ENCODE measurements at regions not wholly inside any gene's neighbourhood (a gene's known extent, or its start where the extent isn't known, plus 50 kb on each side); places are given as distances from the start of the nearest gene placed in this dataset.

DNA sequence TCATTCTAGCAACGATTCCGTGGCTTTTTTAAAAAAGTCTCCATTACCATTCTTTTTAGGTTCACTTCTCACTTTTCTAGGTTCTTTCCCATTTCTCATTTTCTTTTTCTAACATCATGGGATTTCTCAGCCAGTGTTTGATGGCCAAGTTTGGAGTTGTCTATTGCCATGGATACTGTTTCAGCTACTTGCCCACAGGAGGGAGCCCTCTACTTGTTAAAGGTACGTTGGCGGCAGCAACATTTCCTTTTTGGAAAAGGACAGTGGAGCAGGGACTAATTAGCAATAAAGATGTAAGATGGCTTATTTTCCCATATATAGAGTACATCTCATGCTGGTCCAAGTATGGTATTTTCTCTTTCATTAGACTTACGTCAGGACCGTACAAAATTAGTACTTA is 2257.5 kb upstream of the C9orf72 start:
- DNase-seq (ENCODE audit: low spot score): no peak

GRCh38 chr9:29838491-29839020 is 2265.3 kb upstream of the C9orf72 start:
- no peak for DNase-seq (ENCODE audit: low spot score)

- no peak for DNase-seq (ENCODE audit: low spot score)
These were observed 2271.0 kb upstream of the C9orf72 start for GRCh38 chr9:29844251-29844650.

DNA sequence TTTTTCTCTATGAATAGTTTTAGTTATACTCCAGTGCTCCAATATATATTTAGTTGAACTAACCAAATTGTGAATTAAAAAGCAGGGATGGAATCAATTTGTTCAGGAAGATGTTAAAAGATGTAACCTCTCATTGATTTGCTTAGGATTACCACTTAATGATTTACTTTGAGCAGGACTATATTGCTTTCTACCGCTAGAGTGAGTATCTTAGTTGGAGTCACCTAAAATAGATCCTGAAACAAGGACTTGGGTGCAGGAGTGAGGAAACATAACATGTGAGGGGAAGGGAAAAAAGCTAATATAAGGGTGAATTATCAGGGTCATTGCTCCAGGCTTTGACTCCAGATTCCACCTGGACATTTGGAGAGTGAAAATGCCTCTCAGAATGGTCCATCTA is 2277.4 kb upstream of the C9orf72 start:
- no peak for DNase-seq (ENCODE audit: low spot score)

GRCh38 chr9:29861803-29862202 is 2288.5 kb upstream of the C9orf72 start:
- DNase-seq (ENCODE audit: low spot score): no peak

DNA sequence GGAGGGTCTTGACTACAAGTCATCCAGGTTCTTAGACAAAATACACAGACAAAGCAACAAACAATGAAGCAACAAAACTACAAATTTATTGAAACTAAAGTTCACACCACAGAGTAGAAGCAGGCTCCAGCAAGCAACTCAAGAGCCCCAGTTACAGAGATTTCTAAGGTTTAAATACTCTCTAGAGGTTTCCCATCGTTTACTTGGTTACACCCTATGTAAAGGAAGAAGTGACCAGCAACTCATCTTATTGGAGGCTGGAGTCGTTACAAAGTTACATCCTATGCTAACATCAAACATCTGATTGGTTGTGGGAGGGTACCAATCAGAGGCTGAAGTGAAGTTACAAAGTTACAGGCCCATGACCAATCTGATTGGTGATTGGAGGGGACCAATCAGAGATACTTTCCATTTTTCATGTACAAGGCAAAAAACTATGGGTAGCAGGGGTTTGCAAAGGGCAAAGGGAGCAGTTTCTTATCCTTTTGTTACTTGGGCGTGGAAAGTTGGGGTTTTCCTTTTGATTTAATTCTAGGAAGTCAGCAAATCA is 2292.6 kb upstream of the C9orf72 start:
- no peak for DNase-seq (ENCODE audit: low spot score)

GRCh38 chr9:29866556-29866955 is 2293.3 kb upstream of the C9orf72 start:
- no peak for DNase-seq (ENCODE audit: low spot score)

DNA sequence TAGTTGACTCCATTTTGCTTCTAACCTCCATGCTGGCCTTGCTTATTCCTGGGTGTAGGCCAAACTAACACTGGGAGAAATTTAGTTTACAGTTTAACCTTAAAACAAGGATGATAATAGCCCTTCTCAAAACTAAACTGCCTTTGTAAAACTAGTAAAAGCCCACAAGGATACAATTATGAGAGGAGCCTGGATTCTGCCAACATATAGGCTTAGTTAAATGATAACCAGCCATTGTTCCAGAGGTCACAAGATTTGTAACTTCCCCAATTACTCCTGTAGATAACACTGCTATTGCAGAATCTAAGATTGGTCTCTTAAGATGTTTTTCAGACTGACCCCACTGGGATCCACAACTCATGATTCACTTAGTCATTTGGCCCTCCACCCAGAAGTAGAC is 2300.3 kb upstream of the C9orf72 start:
- no peak for DNase-seq (ENCODE audit: low spot score)

- DNase-seq (ENCODE audit: low spot score): no peak
These were observed 2302.3 kb upstream of the C9orf72 start for GRCh38 chr9:29875547-29875946.

- DNase-seq (ENCODE audit: low spot score): no peak
These were observed 2309.5 kb upstream of the C9orf72 start for GRCh38 chr9:29882767-29883166.

- no peak for DNase-seq (ENCODE audit: low spot score)
These were observed 2332.8 kb upstream of the C9orf72 start for GRCh38 chr9:29906065-29906464.

- DNase-seq (ENCODE audit: low spot score): no peak
These were observed 2354.8 kb upstream of the C9orf72 start for GRCh38 chr9:29928072-29928471.

DNA sequence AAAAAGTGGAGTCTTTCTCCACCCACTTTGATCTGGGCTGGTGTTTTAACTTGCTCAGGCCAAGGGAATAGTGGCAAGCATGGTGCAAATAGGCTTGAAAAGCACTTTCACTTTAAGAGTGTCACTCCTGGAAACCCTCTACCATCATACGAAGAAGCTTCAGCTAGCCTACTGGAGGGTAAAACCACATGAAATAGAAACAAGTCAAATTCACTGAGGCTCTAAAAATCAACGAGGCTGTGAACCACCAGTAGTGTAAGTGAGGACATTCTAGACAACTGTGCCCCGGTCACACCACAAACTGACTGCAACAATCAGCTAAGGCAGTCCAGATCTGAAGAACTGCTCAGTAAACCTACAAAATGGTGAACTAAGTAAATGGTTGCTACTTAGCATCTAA is 2366.3 kb upstream of the C9orf72 start:
- DNase-seq (ENCODE audit: low spot score): no peak

DNA sequence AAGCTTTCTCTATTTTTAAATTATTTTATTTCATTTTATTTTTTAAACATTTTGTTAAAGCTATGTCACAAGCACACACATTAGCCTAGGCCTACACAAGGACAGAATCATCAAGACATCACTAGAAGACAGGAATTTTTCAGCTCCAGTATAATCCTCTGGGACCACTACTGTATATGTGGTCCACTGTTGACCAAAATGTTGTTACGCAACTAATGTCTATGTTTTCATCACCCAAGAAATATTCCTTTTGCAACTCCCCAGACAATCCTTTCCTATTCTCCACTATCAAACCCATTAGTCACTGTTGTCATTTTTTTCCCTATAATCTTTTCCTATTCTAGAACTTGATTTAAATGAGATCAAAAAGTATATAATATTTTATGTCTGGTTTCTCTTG is 2371.7 kb upstream of the C9orf72 start:
- no peak for DNase-seq (ENCODE audit: low spot score)

- no peak for DNase-seq (ENCODE audit: low spot score)
These were observed 2385.2 kb upstream of the C9orf72 start for GRCh38 chr9:29958469-29958868.

GRCh38 chr9:29965834-29966233 is 2392.6 kb upstream of the C9orf72 start:
- no peak for DNase-seq (ENCODE audit: low spot score)

GRCh38 chr9:29966247-29966646 is 2393.0 kb upstream of the C9orf72 start:
- no peak for DNase-seq (ENCODE audit: low spot score)

DNA sequence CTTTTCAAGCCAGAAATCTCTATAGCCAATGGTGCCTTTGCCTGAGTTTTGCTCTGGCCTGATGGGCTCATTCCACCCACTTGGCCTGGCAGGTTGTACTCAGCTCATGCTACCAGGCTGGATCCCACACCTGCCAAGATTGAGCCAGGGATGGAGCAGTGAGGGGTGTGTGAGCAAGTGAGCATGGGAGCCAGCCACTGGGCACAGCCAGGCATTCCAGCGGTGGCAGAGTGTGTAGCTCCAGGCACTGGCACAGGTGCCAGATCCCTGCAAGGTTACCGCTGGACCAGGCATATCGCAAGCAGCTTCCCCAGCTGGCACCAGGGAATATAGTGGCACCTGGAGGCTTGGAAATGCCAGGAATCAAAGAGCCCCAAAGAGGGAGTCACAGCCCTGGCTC is 2395.6 kb upstream of the C9orf72 start:
- DNase-seq (ENCODE audit: low spot score): no peak

DNA sequence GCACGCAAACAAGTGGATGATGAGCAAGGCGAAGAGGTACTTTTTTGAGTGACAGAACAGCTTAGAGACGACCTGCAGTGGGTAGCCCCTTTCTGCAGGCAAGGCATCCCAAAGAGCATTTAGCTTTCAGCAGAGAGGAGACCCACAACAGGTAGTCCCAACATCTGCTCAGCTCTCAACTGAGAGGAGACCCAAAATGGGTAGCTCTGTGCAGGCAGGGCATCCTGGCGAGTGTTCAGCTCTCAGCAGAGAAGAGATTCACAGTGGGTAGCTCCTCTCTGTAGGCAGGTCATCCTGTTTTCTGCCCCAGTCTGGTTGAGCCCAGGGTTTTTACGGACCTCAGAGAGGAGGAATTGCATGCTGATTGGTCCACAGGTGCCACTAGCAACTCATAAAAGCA is 2396.1 kb upstream of the C9orf72 start:
- no peak for DNase-seq (ENCODE audit: low spot score)

GRCh38 chr9:29969856-29970647 is 2396.8 kb upstream of the C9orf72 start:
- DNase-seq (ENCODE audit: low spot score): no peak

GRCh38 chr9:29974197-29974596 is 2400.9 kb upstream of the C9orf72 start:
- DNase-seq (ENCODE audit: low spot score): no peak

DNA sequence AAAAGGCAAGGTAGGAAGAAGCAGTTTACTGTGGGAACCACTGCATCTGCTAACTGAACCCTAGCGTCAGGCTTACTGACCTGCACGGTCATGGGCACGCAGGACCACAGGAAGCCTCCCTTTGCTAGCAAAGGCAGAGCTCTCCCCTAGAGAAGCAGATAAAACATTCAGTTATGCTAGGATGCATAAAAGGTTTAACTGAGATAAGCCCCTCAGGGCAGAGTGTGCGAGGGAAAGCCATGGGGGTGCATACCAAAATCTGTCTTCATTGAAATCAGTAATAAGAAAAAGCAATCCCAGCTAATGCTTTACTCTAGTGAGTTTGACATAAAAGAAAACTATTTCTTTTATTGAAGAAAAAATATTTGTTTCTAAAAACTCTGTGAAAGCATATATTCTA is 2403.7 kb upstream of the C9orf72 start:
- no peak for DNase-seq (ENCODE audit: low spot score)

GRCh38 chr9:29981013-29981412 is 2403.4 kb upstream of the ACO1 start:
- DNase-seq (ENCODE audit: low spot score): no peak

DNA sequence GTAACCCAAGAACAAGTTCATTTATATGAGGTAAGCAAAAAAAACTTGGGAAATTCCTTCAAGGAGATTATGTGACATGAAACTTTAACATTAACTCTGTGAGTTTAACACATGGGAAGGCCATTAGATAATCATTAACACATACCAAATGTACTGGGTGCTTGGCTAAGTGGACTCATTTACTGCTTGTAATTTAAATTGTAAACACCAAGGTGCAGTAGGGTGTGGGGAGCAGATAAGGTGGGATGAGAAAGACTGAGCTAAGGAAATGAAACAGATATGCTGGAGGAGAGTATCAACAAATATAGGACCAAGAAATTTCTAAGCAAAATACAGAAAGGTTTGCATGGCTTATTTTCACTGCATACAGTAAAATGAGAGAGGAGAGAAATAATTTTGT is 2384.8 kb upstream of the ACO1 start:
- no peak for DNase-seq (ENCODE audit: low spot score)
